ENCODE measurements at regions not wholly inside any gene's neighbourhood (a gene's known extent, or its start where the extent isn't known, plus 50 kb on each side); places are given as distances from the start of the nearest gene placed in this dataset.

DNA sequence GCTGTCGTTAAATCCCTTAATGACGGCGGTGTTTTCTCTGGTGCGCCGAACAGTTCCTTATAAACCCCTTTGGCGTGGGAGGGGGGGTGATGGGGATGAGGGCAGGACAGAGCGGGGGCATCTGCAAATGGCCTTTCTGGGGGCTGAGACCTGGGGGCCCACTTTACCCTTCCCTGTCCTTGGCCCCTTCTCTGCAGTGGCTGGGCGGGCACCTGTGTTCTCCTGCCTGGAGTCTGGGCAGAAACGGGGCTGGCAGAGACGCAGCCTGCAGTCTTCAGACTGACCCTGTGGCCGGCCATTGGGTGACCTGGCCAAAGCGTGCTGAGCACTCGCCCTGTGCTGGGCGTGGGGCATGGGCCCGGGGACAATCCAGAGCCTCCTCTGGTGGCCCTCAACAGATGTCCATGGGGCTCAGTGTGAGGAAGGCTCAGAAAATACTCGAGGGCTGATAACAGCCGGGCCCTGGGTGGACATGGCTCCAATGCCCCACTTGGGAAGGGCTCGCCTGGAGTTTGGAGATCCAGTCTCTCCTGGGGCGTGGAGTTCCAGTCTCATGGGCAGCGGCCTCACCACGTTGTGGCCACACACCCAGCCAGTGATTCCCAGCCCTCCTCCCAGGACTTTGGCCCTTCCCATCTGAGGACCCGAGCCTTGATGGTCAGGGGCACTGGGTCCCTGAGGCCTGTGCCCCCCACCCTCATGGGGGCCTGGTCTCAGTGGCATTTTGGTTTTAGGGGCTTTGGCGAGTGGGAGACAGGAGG is 50.8 kb upstream of the ACTRT2 start:
- no peak for DNase-seq (ENCODE audit: low read depth in 2 of 2)
- H3K4me3 ChIP-seq (replicated peaks in 1 of 2; ENCODE audit: low read depth in 2 of 2, low read length in 2 of 2) = no peak overlapping the region
- TF ChIP-seq, protein P1, sequence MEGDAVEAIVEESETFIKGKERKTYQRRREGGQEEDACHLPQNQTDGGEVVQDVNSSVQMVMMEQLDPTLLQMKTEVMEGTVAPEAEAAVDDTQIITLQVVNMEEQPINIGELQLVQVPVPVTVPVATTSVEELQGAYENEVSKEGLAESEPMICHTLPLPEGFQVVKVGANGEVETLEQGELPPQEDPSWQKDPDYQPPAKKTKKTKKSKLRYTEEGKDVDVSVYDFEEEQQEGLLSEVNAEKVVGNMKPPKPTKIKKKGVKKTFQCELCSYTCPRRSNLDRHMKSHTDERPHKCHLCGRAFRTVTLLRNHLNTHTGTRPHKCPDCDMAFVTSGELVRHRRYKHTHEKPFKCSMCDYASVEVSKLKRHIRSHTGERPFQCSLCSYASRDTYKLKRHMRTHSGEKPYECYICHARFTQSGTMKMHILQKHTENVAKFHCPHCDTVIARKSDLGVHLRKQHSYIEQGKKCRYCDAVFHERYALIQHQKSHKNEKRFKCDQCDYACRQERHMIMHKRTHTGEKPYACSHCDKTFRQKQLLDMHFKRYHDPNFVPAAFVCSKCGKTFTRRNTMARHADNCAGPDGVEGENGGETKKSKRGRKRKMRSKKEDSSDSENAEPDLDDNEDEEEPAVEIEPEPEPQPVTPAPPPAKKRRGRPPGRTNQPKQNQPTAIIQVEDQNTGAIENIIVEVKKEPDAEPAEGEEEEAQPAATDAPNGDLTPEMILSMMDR (IDR thresholded peaks at IDR 0.05; ENCODE audit: low read depth, low read length) = no peak

GRCh38 chr1:2971101-2971501 is 50.2 kb upstream of the ACTRT2 start:
- no peak for DNase-seq (ENCODE audit: low read depth in 2 of 2)
- TF ChIP-seq, protein P1 (IDR thresholded peaks at IDR 0.05; ENCODE audit: low read depth, low read length) = no peak
- H3K4me3 ChIP-seq (replicated peaks in 1 of 2; ENCODE audit: low read depth in 2 of 2, low read length in 2 of 2) = no peak overlapping the region

Data from cardiac fibroblast (primary cell).